SK-N-SH (cell line): ENCODE measurements at regions not wholly inside any gene's neighbourhood (a gene's known extent, or its start where the extent isn't known, plus 50 kb on each side); places are given as distances from the start of the nearest gene placed in this dataset.

Source experiments
- CTCF ChIA-PET: fragments of 300-600, 350-600 bp; formaldehyde crosslinking; extraction: SDS; loops from one replicate; lab custom pipeline; 2021; lab: Yijun Ruan, JAX
- POLR2A ChIA-PET: fragments of 350-600 bp; sonication (Branson Sonifier 250); formaldehyde crosslinking; extraction: SDS; loops from one replicate; lab custom pipeline; 2020; ENCODE audit warnings: antibody characterized with exemption, inconsistent platforms; lab: Yijun Ruan, JAX
- DNase-seq: peaks from one replicate; pipeline ENCODE4 v3.0.0; 2012
- H2AFZ ChIP-seq: fragments of 200-600 bp; sonication (generic); 2 replicates; pipeline ENCODE4 v1.8.1; 2016; ENCODE audit warnings: antibody characterized with exemption, mild to moderate bottlenecking, low read depth
- H3F3A ChIP-seq: fragments of 200-600 bp; sonication (generic); replicated peaks from 2 replicates; pipeline ENCODE3; 2016; ENCODE audit warnings: antibody characterized with exemption, mild to moderate bottlenecking; ENCODE audit not compliant: insufficient read depth
- H3K27ac ChIP-seq, 2 experiments: fragments of 200-500 bp in 1 of 2; fragments of 200-600 bp in 1 of 2; sonication (Bioruptor generic) in 1 of 2; sonication (generic), shearing (Covaris generic) in 1 of 2; 2 replicates each; pipeline versions ENCODE4 v1.5.1 to v1.6.1; 2014 to 2016; ENCODE audit warnings: low read depth in 2 of 2, inconsistent platforms in 1 of 2, low read length in 1 of 2, mild to moderate bottlenecking in 1 of 2, mixed read lengths in 1 of 2
- H3K27me3 ChIP-seq: fragments of 200-600 bp; sonication (generic), shearing (Covaris generic); 2 replicates; pipeline ENCODE4 v1.6.1; 2016; ENCODE audit warnings: mixed run types; ENCODE audit not compliant: insufficient read depth
- H3K36me3 ChIP-seq, 2 experiments: fragments of 200-500 bp in 1 of 2; fragments of 200-600 bp in 1 of 2; sonication (Bioruptor generic) in 1 of 2; sonication (generic) in 1 of 2; replicated peaks in 1 of 2; 2 replicates each; pipeline versions ENCODE3 to v1.5.1; 2014 to 2016; ENCODE audit warnings: low read length in 1 of 2, mild to moderate bottlenecking in 1 of 2; ENCODE audit not compliant: insufficient read depth in 2 of 2, control insufficient read depth in 1 of 2
- H3K4me1 ChIP-seq, 2 experiments: fragments of 200-500 bp in 1 of 2; fragments of 200-600 bp in 1 of 2; sonication (Bioruptor generic) in 1 of 2; sonication (generic), shearing (Covaris generic) in 1 of 2; 2 replicates each; pipeline versions ENCODE4 v1.5.1 to v1.6.1; 2014 to 2016; ENCODE audit warnings: low read depth in 1 of 2, low read length in 1 of 2, mixed run types in 1 of 2; ENCODE audit not compliant: insufficient read depth in 2 of 2, control insufficient read depth in 1 of 2
- H3K4me2 ChIP-seq: fragments of 200-600 bp; sonication (generic), shearing (Covaris generic); 2 replicates; pipeline ENCODE4 v1.6.1; 2017; ENCODE audit warnings: mixed run types
- H3K4me3 ChIP-seq, 2 experiments: fragments of 200-500 bp in 1 of 2; fragments of 200-600 bp in 1 of 2; sonication (Bioruptor generic) in 1 of 2; sonication (generic), shearing (Covaris generic) in 1 of 2; 2 replicates each; pipeline versions ENCODE4 v1.5.1 to v1.8.1; 2014 to 2016; ENCODE audit warnings: low read depth in 2 of 2, inconsistent platforms in 1 of 2, low read length in 1 of 2, mild to moderate bottlenecking in 1 of 2, mixed read lengths in 1 of 2, moderate library complexity in 1 of 2
- H3K79me2 ChIP-seq: fragments of 200-600 bp; sonication (generic); 2 replicates; pipeline ENCODE4 v1.8.1; 2017; ENCODE audit warnings: mild to moderate bottlenecking; ENCODE audit not compliant: insufficient read depth
- H3K9ac ChIP-seq: fragments of 200-600 bp; sonication (generic); 2 replicates; pipeline ENCODE4 v1.6.1; 2017; ENCODE audit warnings: mixed run types
- H3K9me2 ChIP-seq: fragments of 200-600 bp; sonication (generic); 2 replicates; pipeline ENCODE4 v1.6.1; 2017; ENCODE audit warnings: mixed run types
- H3K9me3 ChIP-seq: fragments of 200-600 bp; sonication (generic); 2 replicates; pipeline ENCODE4 v1.6.1; 2017; ENCODE audit warnings: mixed run types, mild to moderate bottlenecking, moderate library complexity
- H4K20me1 ChIP-seq: fragments of 200-600 bp; sonication (generic); 2 replicates; pipeline ENCODE4 v1.6.1; 2017; ENCODE audit warnings: mild to moderate bottlenecking, mixed run types; ENCODE audit not compliant: insufficient read depth
- ELF1 ChIP-seq: IDR thresholded peaks from 2 replicates; pipeline ENCODE4 v1.4.0; 2012
- EP300 ChIP-seq, 2 experiments: IDR thresholded peaks; 2 replicates each; pipeline versions ENCODE4 v1.4.0 to v1.6.1; 2012; ENCODE audit warnings: borderline replicate concordance in 1 of 2, low read depth in 1 of 2, low read length in 1 of 2
- EZH2phosphoT487 ChIP-seq: fragments of 200-600 bp; sonication (generic); IDR thresholded peaks from 2 replicates; pipeline ENCODE4 v1.6.1; 2017; ENCODE audit warnings: low read depth, mixed run types, mild to moderate bottlenecking, antibody characterized with exemption, moderate library complexity, borderline replicate concordance
- FOSL2 ChIP-seq: IDR thresholded peaks from 2 replicates; pipeline ENCODE4 v1.4.0; 2012; ENCODE audit warnings: low read depth, mild to moderate bottlenecking, moderate library complexity, borderline replicate concordance
- GABPA ChIP-seq: IDR thresholded peaks from 2 replicates; pipeline ENCODE4 v1.4.0; 2012; ENCODE audit warnings: low read depth, mild to moderate bottlenecking
- JUND ChIP-seq: IDR thresholded peaks from 2 replicates; pipeline ENCODE4 v1.4.0; 2012
- MEF2A ChIP-seq: IDR thresholded peaks from 2 replicates; pipeline ENCODE4 v1.4.0; 2012; ENCODE audit warnings: low read depth, borderline replicate concordance
- NFIC ChIP-seq: IDR thresholded peaks from 2 replicates; pipeline ENCODE4 v1.4.0; 2012; ENCODE audit warnings: borderline replicate concordance
- NRF1 ChIP-seq: IDR thresholded peaks from 2 replicates; pipeline ENCODE4 v1.6.1; 2012; ENCODE audit warnings: low read depth, mild to moderate bottlenecking, low read length
- RAD21 ChIP-seq: IDR thresholded peaks from 2 replicates; pipeline ENCODE4 v1.6.1; 2012; ENCODE audit warnings: mild to moderate bottlenecking, low read length
- RCOR1 ChIP-seq: fragments of 150-350 bp; IDR thresholded peaks from 2 replicates; pipeline ENCODE4 v1.6.1; 2017; ENCODE audit warnings: antibody characterized with exemption, low read length
- SIN3A ChIP-seq: IDR thresholded peaks from 2 replicates; pipeline ENCODE4 v1.6.1; 2012; ENCODE audit warnings: low read depth, mild to moderate bottlenecking, low read length, moderate library complexity, borderline replicate concordance
- TCF12 ChIP-seq: IDR thresholded peaks from 2 replicates; pipeline ENCODE4 v1.4.0; 2012
- TEAD4 ChIP-seq: IDR thresholded peaks from 2 replicates; pipeline ENCODE4 v1.4.0; 2012; ENCODE audit warnings: mild to moderate bottlenecking, borderline replicate concordance; ENCODE audit not compliant: insufficient read depth
- WGBS: methylation state at CpG from one replicate; pipeline ENCODE4 v1.1.6; 2017; ENCODE audit warnings: low lambda C conversion rate; 5-methylcytosine and 5-hydroxymethylcytosine counted together
- TF ChIP-seq, protein P1 (sequence below): fragments of 200-600 bp; sonication (generic); IDR thresholded peaks from 2 replicates; pipeline ENCODE4 v1.6.1; 2017; ENCODE audit warnings: antibody characterized with exemption, mild to moderate bottlenecking, moderate library complexity
- TF ChIP-seq, protein P2 (sequence below): IDR thresholded peaks from 2 replicates; pipeline ENCODE4; 2012
- TF ChIP-seq, protein P3 (sequence below): fragments of 150-350 bp; IDR thresholded peaks from 2 replicates; pipeline ENCODE4 v1.6.1; 2017; ENCODE audit warnings: antibody characterized with exemption, low read length, low read depth, borderline replicate concordance

DNA sequence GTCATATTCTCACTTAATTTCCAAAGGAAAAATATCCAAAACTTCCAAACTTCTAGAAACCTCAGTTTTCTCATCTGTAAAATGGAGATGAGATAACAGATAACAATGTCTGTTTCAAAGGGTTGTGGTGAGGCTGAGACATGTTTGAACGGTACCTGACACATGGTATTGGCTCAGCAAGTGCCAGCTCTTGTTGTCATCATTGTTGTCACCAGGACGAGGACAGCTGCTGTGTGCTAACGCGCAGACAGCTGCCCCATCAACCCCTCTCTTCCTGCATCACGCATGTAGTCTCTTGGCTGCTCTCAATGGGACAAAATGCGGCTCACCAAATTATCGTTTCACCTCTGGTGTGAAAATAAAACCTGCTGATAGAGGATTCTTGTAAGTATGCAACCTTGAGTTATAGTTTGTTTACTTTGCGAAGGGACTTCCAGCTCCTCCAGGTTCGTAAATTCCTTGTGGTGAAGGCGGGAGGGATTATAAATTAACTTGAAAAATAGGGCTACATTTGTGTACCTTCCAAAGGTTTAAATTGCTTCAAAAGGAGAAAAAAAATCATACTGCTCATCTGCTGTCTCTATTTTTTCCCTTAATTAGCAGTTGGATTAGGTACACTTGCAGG is 605.4 kb downstream of the BCL11A start (continued):
- TF ChIP-seq TEAD4 (no peak), EZH2phosphoT487 (no peak), GABPA (no peak), RCOR1 (no peak), ELF1 (no peak), MEF2A (no peak)

DNA sequence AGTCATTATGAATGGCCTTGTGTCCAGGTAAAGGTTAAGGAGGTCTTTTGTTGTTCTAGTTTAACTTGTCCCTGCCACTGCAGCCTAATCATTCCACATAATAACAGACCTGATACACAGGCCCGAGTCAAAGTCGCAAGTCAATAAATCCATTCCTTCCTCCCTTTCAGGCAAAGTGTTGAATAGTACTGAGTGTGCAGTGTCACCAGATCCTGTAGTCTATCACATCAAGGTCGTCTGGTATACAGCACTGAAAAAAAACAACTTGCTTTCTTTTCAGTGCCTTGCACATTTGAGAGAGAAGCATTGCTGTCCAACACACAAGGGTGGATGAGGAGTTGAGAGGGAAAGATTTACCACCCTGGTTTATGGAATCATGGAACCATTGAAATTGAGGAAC is 606.2 kb downstream of the BCL11A start:
- no peak overlapping the region for H3K27ac ChIP-seq
- H3K4me1 ChIP-seq = no peaks in the 10 kb centered on the region
- CTCF ChIA-PET = interaction anchor here (2.0 kb wide), 1 partner anchor 14 kb away, joined by 5 read pairs; no protein-coding TSS in a partner anchor
- POLR2A ChIA-PET = interaction anchor here (0.7 kb wide), 1 partner anchor 118 kb away, joined by 3 read pairs; no protein-coding TSS in a partner anchor
- H3K27me3 ChIP-seq = no peaks in the 10 kb centered on the region
- no peak overlapping the region for H3K4me3 ChIP-seq
- no peaks in the 10 kb centered on the region for H3K79me2 ChIP-seq
- H2AFZ ChIP-seq = no peak overlapping the region
- 11% methylated on average over 3 of the region's 3 CpGs for WGBS
- no peaks in the 10 kb centered on the region for H3K9me3 ChIP-seq
- TF ChIP-seq TCF12 (no peak), RAD21 (no peak), EP300 (IDR thresholded peaks at IDR 0.05; ENCODE audit: borderline replicate concordance in 1 of 2, low read depth in 1 of 2, low read length in 1 of 2) (no peak), TEAD4 (no peak), ELF1 (no peak)
- TF ChIP-seq, protein P1, sequence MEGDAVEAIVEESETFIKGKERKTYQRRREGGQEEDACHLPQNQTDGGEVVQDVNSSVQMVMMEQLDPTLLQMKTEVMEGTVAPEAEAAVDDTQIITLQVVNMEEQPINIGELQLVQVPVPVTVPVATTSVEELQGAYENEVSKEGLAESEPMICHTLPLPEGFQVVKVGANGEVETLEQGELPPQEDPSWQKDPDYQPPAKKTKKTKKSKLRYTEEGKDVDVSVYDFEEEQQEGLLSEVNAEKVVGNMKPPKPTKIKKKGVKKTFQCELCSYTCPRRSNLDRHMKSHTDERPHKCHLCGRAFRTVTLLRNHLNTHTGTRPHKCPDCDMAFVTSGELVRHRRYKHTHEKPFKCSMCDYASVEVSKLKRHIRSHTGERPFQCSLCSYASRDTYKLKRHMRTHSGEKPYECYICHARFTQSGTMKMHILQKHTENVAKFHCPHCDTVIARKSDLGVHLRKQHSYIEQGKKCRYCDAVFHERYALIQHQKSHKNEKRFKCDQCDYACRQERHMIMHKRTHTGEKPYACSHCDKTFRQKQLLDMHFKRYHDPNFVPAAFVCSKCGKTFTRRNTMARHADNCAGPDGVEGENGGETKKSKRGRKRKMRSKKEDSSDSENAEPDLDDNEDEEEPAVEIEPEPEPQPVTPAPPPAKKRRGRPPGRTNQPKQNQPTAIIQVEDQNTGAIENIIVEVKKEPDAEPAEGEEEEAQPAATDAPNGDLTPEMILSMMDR = no peak
- TF ChIP-seq, protein P2, sequence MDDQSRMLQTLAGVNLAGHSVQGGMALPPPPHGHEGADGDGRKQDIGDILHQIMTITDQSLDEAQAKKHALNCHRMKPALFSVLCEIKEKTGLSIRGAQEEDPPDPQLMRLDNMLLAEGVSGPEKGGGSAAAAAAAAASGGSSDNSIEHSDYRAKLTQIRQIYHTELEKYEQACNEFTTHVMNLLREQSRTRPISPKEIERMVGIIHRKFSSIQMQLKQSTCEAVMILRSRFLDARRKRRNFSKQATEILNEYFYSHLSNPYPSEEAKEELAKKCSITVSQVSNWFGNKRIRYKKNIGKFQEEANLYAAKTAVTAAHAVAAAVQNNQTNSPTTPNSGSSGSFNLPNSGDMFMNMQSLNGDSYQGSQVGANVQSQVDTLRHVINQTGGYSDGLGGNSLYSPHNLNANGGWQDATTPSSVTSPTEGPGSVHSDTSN = no peak
- TF ChIP-seq, protein P3, sequence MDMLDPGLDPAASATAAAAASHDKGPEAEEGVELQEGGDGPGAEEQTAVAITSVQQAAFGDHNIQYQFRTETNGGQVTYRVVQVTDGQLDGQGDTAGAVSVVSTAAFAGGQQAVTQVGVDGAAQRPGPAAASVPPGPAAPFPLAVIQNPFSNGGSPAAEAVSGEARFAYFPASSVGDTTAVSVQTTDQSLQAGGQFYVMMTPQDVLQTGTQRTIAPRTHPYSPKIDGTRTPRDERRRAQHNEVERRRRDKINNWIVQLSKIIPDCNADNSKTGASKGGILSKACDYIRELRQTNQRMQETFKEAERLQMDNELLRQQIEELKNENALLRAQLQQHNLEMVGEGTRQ = no peak
- no peaks in the 10 kb centered on the region for H3K9me2 ChIP-seq
- H4K20me1 ChIP-seq = no peaks in the 10 kb centered on the region
- H3K9ac ChIP-seq = no peak overlapping the region
- no peak overlapping the region for H3K4me2 ChIP-seq
- H3K36me3 ChIP-seq = no peaks in the 10 kb centered on the region
- no peak for DNase-seq
- no peaks in the 10 kb centered on the region for H3F3A ChIP-seq

DNA sequence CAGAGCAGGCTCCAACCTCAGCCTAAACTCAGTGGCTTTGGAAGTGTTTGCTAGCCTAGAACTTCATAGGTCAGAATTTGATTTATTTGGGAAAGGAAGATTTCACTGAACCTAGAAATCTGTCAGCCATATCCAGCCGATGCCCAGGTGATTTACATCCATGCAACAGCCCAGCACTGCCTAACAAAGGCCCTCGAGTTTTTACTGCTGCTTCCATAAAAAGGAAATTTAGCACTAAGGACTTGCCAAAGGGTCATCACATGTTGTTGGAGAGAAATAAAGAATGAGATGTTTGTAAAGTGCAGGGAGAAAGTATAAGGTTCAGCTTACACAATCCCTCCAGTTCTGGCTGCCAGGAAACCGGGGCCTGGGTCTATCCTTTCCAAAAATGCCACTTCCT is 614.2 kb downstream of the BCL11A start:
- no peaks in the 10 kb centered on the region for H3F3A ChIP-seq
- no peak overlapping the region for H3K4me3 ChIP-seq
- ChIA-PET CTCF (no interaction called here), POLR2A (no interaction called here)
- H3K27me3 ChIP-seq = no peaks in the 10 kb centered on the region
- H4K20me1 ChIP-seq = no peaks in the 10 kb centered on the region
- WGBS = 10% methylated on average over 3 of the region's 3 CpGs
- no peaks in the 10 kb centered on the region for H3K9me3 ChIP-seq
- H3K4me2 ChIP-seq = no peak overlapping the region
- H3K27ac ChIP-seq = no peak overlapping the region
- no peaks in the 10 kb centered on the region for H3K79me2 ChIP-seq
- no peak overlapping the region for H3K9ac ChIP-seq
- TF ChIP-seq, protein P2 = no peak
- TF ChIP-seq TCF12 = no peak
- TF ChIP-seq SIN3A = no peak
- no peak for TF ChIP-seq NRF1
- TF ChIP-seq NFIC = no peak
- no peak for TF ChIP-seq FOSL2
- TF ChIP-seq JUND = no peak
- no peaks in the 10 kb centered on the region for H3K36me3 ChIP-seq
- no peaks in the 10 kb centered on the region for H3K9me2 ChIP-seq
- no peaks in the 10 kb centered on the region for H3K4me1 ChIP-seq
- H2AFZ ChIP-seq = no peak overlapping the region
- DNase-seq = no peak
